ENCODE measurements at regions not wholly inside any gene's neighbourhood (a gene's known extent, or its start where the extent isn't known, plus 50 kb on each side); places are given as distances from the start of the nearest gene placed in this dataset.

DNA sequence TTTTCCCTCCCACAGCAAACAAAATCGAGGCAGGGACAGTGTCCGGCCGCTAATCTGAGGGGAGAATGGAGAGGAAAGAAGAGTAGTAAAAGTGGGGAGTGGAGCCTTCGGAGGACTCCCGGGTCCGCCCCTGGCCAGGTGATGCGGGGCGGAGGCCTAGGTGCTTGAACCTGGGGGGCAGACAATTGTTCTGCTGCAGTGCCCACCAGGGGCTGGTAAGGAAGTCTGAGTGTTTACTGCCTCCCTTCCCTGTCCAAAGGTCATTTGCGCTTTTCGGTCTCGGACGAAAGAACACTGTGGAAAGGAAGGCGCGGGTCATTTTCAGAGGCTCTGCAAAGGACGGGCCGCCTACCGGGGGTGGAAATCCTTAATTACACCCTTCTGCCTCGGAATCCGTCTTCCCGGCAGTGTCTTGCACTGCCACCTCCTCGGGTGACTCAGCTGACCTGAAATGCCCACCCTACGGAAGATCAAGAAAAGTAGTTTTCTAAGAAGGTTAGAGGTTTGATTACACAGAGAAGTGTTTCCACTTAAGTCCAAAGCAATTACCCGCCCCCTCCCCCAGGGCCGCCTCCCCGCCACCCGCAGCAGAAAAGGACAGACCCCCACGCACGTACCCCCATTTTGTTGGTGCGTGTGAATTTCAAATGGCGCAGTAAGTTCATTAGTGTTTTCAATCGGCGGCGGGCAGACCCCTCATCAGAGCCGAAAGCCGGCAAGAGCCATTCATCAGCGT lies 99.9 kb upstream of the TENM3 start:
- DNase-seq (ENCODE audit: low read depth), result peak; percentile 17

DNA sequence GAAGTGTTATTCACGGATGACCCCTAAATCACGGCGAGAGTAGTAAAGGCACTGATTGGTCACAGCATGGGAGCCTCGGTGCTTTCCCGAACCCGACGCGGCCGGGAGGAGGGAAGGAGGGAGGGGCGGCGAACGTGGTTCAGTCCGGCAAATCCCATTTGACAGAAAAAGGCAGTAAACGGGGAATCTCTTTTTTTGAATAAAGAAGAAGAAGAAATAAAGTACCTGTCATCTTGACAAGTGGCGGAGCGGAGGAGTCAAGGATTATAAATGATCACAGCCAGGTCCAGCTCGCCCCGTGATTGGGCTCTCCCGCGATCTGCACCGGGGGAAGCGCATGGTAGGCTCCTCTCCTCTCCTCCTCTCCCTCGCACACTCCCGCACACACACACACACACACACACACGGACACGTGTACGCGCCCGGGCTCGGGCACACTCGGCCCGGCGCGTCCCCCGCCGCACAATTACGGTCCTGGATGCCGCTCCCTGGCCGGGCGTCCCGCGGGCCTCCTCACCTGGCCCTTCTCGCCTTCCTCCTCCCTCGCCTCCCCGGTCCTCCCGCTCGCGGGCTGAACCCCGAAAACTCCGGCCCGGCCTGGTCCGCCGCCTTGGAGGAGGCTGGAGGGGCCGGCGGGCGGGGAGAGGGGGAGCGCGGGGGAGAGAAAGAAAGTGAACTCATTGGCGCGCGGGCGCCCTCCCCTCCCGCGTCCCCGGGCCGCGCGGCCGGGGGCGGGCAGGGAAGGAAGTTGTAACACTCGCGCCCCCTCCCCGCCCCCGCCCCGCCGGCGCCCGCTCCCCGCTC lies 99.2 kb upstream of the TENM3 start:
- DNase-seq (ENCODE audit: low read depth), result peak; percentile 80

DNA sequence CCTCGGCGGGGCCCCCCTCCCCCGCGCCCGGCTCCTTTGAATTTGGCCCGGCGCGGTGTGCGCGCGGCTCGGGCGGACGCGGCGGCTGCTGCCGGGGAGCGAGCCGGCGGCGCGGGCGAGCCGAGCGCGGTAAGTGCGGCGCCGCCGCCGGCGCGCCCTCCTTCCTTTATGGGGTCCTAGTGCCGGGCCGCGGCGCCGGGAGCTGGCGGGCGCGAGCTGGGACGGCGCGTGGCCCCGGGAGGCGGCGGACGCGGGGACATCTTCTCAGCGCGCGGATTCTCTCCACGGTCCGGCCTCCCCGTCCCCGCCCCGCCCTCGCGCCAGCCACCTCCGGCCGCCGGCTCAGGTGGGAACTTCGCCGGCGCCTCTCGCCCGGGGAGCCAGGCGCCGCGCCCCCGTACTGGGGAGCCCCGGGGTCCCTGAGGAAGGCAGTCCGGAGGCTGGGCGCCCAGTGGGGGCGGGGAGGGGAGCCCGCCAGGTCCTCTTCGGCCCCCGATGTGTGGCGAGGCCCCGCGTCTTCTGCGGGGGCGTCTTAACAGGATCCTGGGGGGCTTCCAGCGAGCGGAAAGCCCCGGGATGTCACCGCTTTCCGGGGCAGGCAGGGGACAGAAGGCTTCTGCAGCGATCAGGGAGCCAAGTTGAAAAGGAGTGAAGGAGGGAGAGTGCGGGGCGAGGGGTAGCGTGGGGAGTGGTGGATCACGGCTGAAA lies 98.4 kb upstream of the TENM3 start:
- DNase-seq (ENCODE audit: low read depth), result peak; percentile 12

DNA sequence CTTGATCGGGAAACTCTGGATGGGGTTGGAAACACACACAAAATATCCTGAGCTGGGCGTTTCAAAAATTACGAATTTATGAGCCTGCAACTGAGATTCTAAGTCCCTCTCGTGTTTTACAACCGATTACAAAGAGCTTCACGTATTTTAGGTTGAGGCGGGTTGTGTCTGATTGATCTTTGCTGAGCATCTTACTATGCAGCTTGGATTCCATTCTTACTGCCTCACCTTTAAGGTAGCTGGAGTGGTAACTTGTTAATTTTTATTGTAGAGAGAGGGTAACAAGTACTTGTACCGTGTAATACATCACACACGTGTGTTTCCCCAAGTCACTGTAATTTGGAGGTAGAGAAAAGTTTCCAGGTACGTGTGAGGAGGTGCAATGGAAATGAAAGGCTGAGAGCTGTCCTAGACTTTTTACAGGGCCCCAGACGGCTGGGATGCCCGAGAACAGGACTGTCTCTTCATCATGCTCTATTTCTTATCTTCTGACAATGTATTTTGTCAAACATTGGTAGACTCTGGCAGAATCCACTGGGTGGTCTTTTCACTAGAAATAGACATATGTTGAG lies 97.8 kb upstream of the TENM3 start:
- DNase-seq (ENCODE audit: low read depth), result peak; percentile 41

DNA sequence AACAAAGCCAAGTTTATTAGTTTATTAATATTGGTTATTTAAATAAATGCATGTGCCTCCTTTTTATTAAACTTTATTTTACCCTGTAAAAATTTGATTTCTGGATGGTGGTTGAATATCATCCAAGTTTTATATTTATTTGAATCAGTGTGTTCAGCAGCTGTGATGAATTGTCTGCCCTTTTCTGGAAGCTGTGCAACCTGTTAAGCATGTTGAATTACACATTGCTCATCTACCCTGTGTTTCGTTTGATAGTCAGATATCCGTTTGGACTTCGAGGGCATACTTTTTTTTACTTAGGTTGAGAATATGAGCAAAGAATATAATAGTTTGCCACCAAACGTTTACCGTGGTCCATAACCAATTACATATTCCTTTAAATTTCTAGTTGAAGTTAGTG lies 95.8 kb upstream of the TENM3 start:
- no peak for DNase-seq (ENCODE audit: low read depth)

DNA sequence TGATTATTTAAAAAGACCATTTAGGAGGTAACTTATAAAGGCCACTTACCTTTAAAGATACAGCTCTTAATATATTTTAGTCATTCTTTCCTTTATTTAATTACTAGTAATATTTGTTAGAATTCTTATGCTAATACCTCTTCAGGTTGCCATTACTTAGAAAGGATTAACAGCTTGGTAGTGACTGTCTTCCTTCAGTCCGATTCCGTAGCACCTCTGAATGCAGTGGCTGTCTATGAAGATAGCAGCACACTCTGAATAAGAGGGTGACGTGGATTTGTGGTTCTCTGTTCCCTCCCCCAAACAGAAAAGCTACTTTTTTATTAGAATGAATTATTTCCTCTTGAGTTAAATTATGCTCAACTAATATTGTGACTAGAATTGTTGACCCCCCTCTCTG lies 92.6 kb upstream of the TENM3 start:
- no peak for DNase-seq (ENCODE audit: low read depth)

DNA sequence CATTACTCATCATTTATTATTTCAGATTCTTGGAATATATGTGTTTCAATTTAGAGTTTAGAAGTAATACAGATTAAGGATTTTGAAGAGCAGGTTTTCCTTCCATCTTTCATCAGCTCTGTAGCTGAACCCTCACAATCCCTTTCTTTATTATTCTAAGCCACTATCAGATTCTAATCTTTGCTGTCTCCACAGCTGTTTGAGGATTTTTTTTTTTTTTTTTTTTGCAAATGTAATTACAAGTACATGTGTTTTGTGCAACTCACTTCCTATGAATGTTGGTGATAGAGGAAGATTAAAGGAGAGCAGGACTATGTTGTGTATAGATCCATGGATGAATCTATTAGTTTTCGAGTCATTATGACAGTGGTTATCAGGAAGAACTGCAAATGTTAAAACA lies 87.4 kb upstream of the TENM3 start:
- no peak for DNase-seq (ENCODE audit: low read depth)

DNA sequence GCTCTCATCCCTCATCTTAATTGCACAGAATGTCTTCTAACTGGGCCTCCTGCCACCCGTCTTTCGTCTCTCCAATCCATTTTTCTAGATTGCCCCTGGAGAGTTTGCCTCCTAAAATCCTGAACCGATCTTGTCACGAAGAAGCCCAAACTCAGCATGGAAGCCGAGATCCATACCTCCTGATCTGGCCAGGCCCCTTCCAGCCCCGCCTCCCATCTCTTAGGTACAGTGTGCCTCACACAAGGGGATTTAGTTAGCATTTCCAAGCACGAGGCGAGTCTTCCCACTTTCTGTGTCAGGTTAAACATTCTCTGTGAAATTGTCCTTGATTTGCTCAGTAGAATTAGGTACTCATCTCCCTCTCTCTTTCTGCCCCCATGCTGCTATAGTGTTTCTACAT lies 80.0 kb upstream of the TENM3 start:
- no peak for DNase-seq (ENCODE audit: low read depth)

DNA sequence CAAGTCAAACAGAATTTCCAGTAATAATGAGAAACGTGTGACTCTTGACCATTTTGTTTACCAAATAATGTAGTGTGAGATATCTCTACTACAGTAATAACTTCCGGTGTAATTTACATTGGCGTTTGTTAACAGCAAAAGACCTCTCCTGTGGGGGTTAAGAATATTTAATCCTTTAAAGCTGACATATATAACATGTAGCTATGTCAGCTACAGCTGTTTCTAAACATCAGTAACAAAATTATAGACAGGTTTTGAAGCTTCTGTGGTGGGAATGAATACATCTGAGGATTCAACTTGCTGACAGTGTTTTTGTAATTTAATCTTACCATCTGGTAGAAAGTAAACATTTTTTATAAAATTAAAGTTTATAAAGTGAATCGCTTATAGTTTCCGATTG lies 73.6 kb upstream of the TENM3 start:
- no peak for DNase-seq (ENCODE audit: low read depth)

DNA sequence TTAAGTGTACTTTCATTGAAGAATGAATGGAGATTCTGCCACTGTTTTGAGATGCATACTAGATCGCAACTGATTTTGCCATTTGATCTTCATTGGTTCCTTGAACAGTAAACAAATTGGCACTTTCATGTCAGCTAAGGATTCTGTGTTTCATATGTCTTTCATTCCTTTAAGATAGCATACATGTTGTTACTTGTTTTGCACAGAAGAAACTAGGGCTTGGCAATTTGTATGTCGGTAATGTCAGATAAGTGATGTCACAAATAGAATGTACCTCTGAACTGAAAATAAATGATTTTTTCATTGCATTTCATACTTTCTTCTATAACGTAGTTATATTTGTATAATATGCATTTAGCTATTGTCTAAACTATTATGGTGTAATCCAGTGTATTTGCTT lies 73.2 kb upstream of the TENM3 start:
- no peak for DNase-seq (ENCODE audit: low read depth)

DNA sequence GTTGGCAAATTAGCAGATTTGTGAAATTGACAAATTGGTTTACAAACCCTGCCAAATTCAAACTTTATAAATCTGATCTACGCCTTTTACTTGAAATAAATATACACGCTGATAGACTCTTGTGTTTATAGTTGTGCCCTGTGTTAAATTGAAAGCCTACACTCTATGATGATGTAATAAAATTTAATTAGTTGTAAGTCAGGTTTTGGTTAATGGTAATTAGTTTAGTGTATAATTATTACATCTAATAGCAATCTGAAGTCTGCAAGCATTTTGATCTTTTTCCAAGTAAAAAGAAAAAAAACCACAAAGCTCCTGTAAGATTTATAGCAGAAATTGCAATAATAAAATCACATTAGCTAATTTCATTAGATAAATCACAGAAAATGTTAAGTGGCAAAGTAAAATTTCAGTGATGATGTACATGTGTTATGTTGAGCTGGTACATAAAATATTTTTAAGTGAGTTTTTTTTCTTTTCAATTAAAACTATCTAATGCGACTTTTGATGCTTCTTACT lies 72.7 kb upstream of the TENM3 start:
- no peak for DNase-seq (ENCODE audit: low read depth)

DNA sequence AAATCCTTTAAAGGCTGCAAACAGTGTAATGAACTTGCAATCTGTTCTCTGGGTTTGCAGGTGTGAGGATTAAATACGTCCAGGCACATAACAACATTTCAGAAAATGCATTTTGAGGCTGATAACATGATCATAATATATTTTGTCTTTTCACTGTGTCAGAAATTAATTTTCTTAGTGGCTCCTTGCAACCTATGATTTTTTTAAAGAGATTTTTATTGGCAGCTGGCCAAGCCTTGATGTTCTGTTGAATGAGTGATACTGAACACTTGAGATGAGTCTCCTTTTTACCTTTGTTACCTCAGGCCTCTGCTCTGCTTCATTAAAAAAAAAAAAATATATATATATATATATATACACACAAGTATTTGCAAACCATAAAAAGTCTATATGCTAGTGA lies 68.2 kb upstream of the TENM3 start:
- no peak for DNase-seq (ENCODE audit: low read depth)

DNA sequence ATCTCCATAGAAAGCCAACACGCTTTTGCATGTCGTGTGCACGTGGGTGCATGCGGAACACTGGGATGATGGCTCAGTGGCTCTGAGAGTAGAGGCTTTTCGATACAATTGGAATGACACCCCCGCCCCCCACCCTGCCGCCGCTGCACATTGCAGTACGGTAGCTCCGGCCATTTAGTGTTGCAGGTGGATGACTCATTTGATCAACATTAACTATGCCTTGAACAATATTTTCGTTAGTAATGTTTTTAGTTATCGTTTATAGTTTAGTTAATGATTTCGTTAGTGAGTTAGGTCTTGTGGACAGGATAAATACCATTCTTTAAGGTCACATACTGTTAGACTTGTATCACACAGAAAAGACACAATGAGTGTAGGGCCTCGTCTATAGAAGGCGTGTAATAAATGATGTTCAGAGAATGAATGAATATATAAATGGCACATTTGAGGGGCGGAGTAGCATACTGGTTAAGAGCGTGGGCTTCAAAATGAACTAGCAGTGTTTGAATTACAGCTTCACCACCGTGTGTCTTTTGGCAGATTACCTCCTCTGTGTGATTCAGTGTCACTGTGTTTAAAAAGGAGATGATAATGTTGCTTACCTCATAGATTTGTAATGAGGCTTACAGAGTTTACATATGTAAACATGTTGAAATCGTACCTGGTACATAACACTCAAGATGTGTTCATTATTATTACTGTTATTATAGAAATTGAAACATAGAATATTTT lies 67.2 kb upstream of the TENM3 start:
- no peak for DNase-seq (ENCODE audit: low read depth)

DNA sequence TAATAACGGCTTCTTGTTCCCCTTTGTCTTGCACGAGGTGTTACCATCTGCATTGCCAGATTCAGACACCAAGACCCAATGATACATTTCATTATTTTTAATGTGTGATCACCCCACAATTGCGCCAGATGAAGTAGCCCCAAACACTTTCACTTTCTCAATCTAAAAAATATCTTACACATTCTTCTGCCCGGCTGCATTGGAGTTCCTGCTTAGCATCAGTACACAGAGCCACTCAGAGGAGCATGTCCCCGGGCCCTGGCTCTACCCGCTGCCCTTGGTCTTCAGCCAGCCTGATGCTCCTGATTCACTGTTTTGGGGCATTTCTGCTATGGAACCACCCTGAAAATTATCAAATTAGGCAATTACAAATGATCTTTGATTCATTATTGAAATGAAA lies 66.0 kb upstream of the TENM3 start:
- no peak for DNase-seq (ENCODE audit: low read depth)

DNA sequence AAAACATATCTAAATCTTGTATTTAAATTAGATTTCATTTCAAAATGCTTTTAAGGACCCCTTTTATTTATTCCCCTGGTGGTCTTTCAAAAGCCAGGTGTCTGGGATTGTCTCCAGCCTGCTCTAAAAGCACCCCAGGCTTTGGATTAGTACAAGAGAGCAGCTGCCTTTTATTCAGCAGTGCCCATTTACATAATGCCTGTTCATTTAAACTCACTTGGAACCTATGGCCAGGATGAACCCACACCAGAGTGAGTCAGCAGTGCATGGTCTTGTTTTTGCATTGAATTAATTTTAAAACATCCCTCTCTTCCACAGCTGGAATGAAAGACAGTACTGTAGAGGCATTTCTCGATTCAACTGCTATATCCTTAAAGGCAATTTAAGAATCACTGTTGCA lies 64.1 kb upstream of the TENM3 start:
- DNase-seq (ENCODE audit: low read depth), result peak; percentile 63

DNA sequence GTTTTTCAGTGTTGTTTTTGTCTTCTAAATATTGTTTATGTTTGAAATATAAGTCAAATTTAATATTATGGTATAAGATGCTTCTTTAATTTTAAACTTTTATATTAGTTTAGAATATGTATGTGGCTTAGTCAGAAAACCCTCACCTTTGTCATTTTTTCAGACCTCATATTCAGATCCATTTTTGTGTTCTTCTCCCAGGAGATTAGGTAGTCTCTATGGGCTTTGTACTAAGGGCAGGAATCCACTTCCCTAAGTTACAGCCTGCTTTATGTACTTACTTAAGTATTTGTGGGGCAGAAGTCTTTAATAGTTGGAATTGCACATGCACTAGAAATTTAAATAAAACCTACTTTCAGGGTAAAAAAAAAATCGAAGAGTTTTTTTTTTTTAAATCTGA lies 63.5 kb upstream of the TENM3 start:
- no peak for DNase-seq (ENCODE audit: low read depth)

DNA sequence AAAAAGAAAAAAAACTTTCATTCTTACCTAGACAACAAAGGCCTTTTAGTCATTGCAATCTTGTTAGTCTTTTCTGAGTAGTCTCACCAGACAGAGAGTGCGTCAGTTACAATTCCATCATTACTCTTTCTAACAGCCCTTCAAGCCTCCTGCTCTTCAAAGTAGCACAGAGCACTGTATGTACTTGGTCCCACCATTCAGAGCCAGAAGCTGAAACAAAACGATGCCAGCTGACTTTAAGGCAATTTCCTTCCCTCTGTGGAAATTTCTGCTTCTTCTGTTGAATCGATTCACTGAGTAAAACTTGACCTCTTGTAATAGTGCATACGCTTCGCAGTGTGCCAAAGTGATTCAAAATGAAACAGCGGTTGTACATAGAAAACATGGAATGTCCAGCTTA lies 57.7 kb upstream of the TENM3 start:
- DNase-seq (ENCODE audit: low read depth), result no peak

DNA sequence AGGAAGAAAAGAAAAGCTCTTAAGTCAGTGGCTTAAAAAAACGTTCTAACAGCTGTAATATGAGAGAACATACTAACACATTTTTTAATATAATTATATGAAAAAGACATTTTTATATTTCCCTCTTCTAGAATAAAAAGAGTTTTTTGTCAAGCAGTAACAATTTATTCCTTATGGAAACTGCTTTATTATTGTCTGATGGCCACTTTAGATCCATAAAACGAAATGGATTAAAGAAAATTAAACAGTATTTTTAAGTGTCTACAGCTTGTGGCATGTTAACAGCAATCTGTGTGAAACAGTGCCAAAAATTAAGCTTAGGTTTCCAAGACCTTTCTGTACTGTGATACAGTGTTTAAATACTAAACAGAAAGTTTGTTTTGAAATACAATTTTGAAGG lies 55.5 kb upstream of the TENM3 start:
- no peak for DNase-seq (ENCODE audit: low read depth)

DNA sequence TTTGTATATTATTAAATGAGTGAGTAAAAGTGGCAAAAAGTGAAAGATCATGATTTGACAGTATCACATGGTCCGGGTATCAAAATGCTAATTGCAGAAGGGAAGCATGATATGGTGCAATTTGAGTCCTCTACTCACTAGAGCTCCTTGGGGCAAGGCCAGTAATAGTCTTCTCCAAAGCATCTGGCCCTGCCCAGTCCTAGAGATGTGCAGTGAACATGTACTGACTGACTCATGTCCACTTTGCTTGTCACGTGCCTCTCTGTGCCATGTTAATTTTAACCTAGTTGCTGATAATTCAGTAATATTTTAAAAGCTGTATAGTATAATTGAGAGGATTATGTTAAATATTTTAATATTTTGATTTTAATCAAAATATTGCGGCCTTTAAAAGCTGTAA lies 54.6 kb upstream of the TENM3 start:
- peak; percentile 75 for DNase-seq (ENCODE audit: low read depth)

DNA sequence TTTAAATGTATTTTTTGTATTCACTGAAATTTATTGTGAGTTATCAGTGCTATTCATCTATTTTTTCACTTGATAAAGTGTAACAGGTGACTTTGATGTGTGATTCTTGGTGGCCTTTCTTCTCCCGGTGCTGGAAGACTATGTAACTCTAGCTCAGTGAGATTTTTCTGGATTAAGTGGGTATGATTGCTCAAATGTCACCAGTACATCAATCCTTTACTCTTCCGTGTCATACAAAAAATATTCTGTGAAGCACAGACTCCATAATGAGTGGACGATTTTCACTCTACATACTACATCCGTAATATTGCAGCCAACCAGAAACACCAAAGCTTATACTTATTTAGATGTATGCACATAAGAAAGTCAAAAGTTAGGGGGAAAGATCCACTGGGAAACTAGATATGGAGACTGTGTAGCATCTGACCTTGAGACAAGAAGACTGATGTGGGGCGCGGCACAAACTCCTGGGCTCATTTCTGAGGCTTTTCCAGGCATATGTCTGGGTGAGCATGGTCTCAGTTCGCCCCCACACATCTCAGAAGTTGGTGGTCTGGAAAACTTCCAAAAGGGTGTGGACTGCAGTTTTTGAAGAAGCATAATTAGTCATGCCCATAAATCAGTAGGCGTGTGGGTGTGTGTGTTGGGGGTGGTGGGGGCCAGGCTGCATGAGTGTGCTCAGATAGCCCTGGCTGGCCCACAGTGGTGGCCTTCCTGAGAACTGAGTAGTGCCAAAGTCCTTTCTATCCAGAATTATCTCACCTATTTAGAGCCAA lies 53.9 kb upstream of the TENM3 start:
- DNase-seq (ENCODE audit: low read depth), result peak; percentile 99

Measured in HT1080 (cell line).